Esophagus squamous epithelium (tissue), 5 donors: ENCODE measurements at regions not wholly inside any gene's neighbourhood (a gene's known extent, or its start where the extent isn't known, plus 50 kb on each side); places are given as distances from the start of the nearest gene placed in this dataset.

Experiments
- DNase-seq: peaks from one replicate; lab custom pipeline; 2025; lab: John Stamatoyannopoulos, UW
- H3K27ac ChIP-seq, 4 donors: fragments of 200-600 bp; sonication (generic); one replicate each; pipeline ENCODE4 v1.5.1; 2016 to 2019; ENCODE audit warnings: mild to moderate bottlenecking in 1 of 4
- H3K27me3 ChIP-seq, 4 donors: fragments of 200-600 bp; sonication (generic); 1 replicate in 3 of 4; 2 replicates in 1 of 4; pipeline versions ENCODE4 v1.5.1 to v1.6.0; 2017 to 2021; ENCODE audit warnings: antibody characterized with exemption in 1 of 4
- H3K36me3 ChIP-seq, 3 donors: fragments of 200-600 bp; sonication (generic); one replicate each; pipeline ENCODE4 v1.5.1; 2016 to 2019
- H3K4me1 ChIP-seq, 3 donors: fragments of 200-600 bp; sonication (generic); one replicate each; pipeline ENCODE4 v1.5.1; 2017 to 2019
- H3K4me3 ChIP-seq, 4 donors: fragments of 200-600 bp; sonication (generic); 1 replicate in 3 of 4; 2 replicates in 1 of 4; pipeline ENCODE4 v1.5.1; 2016 to 2019; ENCODE audit warnings: mild to moderate bottlenecking in 2 of 4, moderate library complexity in 1 of 4
- H3K9me3 ChIP-seq, 3 donors: fragments of 200-600 bp; sonication (generic); one replicate each; pipeline ENCODE4 v1.5.1; 2016 to 2019
- CTCF ChIP-seq, 6 experiments: fragments of 450-650 bp in 4 of 6; fragments of 200-600 bp in 2 of 6; sonication (generic) in 2 of 6; IDR thresholded peaks; one replicate each; pipeline ENCODE4 v1.5.1; 2016 to 2019; ENCODE audit warnings: antibody characterized with exemption in 6 of 6, mild to moderate bottlenecking in 4 of 6, moderate library complexity in 4 of 6
- POLR2A ChIP-seq, 4 donors: fragments of 450-650 bp; IDR thresholded peaks; one replicate each; pipeline ENCODE4 v1.6.1; 2017; ENCODE audit warnings: antibody characterized with exemption in 4 of 4, mild to moderate bottlenecking in 4 of 4, moderate library complexity in 3 of 4
- WGBS, 2 donors: methylation state at CpG; one replicate each; pipeline ENCODE4 v1.1.5; 2018; 5-methylcytosine and 5-hydroxymethylcytosine counted together
- intact Hi-C: fragments of 100-400 bp; cut with DNase I; formaldehyde crosslinking; loops from one replicate; pipeline ENCODE4 v1.15.0; 2022
- donor health status: DM: yes; HTN: yes; CAD: no.

GRCh38 chr3:155010416-155010815, 69.7 kb upstream of the MME start:
- 49 to 55% methylated on average over 3 of the region's 3 CpGs for WGBS, 2 donors
- intact Hi-C loops: no loop called here

GRCh38 chr3:155009217-155009616, 70.9 kb upstream of the MME start:
- TF ChIP-seq CTCF (IDR thresholded peaks at IDR 0.05) (no peak), POLR2A (IDR thresholded peaks at IDR 0.05) (no peak)
- intact Hi-C loops: no loop called here
- H3K27me3 ChIP-seq: no peaks in the 10 kb centered on the region
- WGBS, 2 donors: 76 to 80% methylated on average over 2 of the region's 2 CpGs
- DNase-seq: no peak
- H3K36me3 ChIP-seq: no peaks in the 10 kb centered on the region
- no peak overlapping the region for H3K27ac ChIP-seq
- no peaks in the 10 kb centered on the region for H3K9me3 ChIP-seq
- no peak overlapping the region for H3K4me3 ChIP-seq
- H3K4me1 ChIP-seq: no peaks in the 10 kb centered on the region

More at GRCh38 chr3:155010416-155010815, 69.7 kb upstream of the MME start:
- no peaks in the 10 kb centered on the region for H3K9me3 ChIP-seq
- H3K4me3 ChIP-seq: no peak overlapping the region
- DNase-seq: no peak
- H3K27me3 ChIP-seq: no peaks in the 10 kb centered on the region
- H3K4me1 ChIP-seq: no peaks in the 10 kb centered on the region
- no peaks in the 10 kb centered on the region for H3K36me3 ChIP-seq
- TF ChIP-seq CTCF (IDR thresholded peaks at IDR 0.05) (no peak), POLR2A (IDR thresholded peaks at IDR 0.05) (no peak)
- no peak overlapping the region for H3K27ac ChIP-seq

GRCh38 chr3:155007729-155008128, 72.4 kb upstream of the MME start:
- no peaks in the 10 kb centered on the region for H3K4me1 ChIP-seq
- H3K27ac ChIP-seq: no peak overlapping the region
- H3K27me3 ChIP-seq: no peaks in the 10 kb centered on the region
- intact Hi-C loops: no loop called here
- no peak for DNase-seq
- H3K36me3 ChIP-seq: no peaks in the 10 kb centered on the region
- 62 to 65% methylated on average over 3 of the region's 3 CpGs for WGBS, 2 donors
- H3K4me3 ChIP-seq: no peak overlapping the region
- H3K9me3 ChIP-seq: no peaks in the 10 kb centered on the region
- TF ChIP-seq CTCF (IDR thresholded peaks at IDR 0.05): no peak

- Histone ChIP-seq H3K27ac (no peak overlapping the region), H3K36me3 (no peaks in the 10 kb centered on the region), H3K27me3 (no peaks in the 10 kb centered on the region), H3K9me3 (no peaks in the 10 kb centered on the region), H3K4me1 (no peaks in the 10 kb centered on the region), H3K4me3 (no peak overlapping the region)
- no peak for DNase-seq
- WGBS, 2 donors: 53 to 64% methylated on average over 7 of the region's 7 CpGs
- intact Hi-C loops: no loop called here
- TF ChIP-seq CTCF (IDR thresholded peaks at IDR 0.05) (no peak), POLR2A (IDR thresholded peaks at IDR 0.05) (no peak)
Observed at GRCh38 chr3:155001289-155002010, 78.7 kb upstream of the MME start.

GRCh38 chr3:154992655-154993054, 87.5 kb upstream of the MME start:
- Histone ChIP-seq H3K27me3 (no peaks in the 10 kb centered on the region), H3K9me3 (no peaks in the 10 kb centered on the region), H3K4me3 (no peak overlapping the region), H3K36me3 (no peaks in the 10 kb centered on the region), H3K27ac (no peak overlapping the region), H3K4me1 (no peaks in the 10 kb centered on the region)
- no peak for DNase-seq
- intact Hi-C loops: no loop called here
- TF ChIP-seq POLR2A (IDR thresholded peaks at IDR 0.05): no peak
- no peak for TF ChIP-seq CTCF (IDR thresholded peaks at IDR 0.05)
